Aorta (tissue), 5 donors: ENCODE measurements at regions not wholly inside any gene's neighbourhood (a gene's known extent, or its start where the extent isn't known, plus 50 kb on each side); places are given as distances from the start of the nearest gene placed in this dataset.
"Not testable (repeated sequence)": the region's sequence is repeated elsewhere in the genome, so short reads cannot be mapped to it uniquely, and the experiment has no call there.

Experiments used
- ATAC-seq: fragments of 200-7000 bp; cut with Tn5 transposase; one replicate; pipeline ENCODE4 v1.9.1; 2022; ENCODE audit warnings: moderate library complexity; ENCODE audit not compliant: low FRiP score
- DNase-seq, 2 donors: peaks; one replicate each; pipeline ENCODE4 v3.0.0-alpha.2; 2020
- H3K27ac ChIP-seq, 2 donors: one replicate each; pipeline ENCODE4 v1.5.1; 2013; ENCODE audit warnings: low read length in 2 of 2, mild to moderate bottlenecking in 2 of 2, moderate library complexity in 2 of 2, control low read depth in 1 of 2, inconsistent platforms in 1 of 2, low read depth in 1 of 2
- H3K27me3 ChIP-seq, 2 donors: one replicate each; pipeline ENCODE4 v1.6.1; 2013; ENCODE audit warnings: control low read depth in 1 of 2, low read length in 1 of 2, mild to moderate bottlenecking in 1 of 2, moderate library complexity in 1 of 2; ENCODE audit not compliant: insufficient read depth in 2 of 2, control insufficient read depth in 1 of 2
- H3K36me3 ChIP-seq, 2 donors: one replicate each; pipeline ENCODE4 v1.6.1; 2013; ENCODE audit warnings: control low read depth in 1 of 2, low read length in 1 of 2, mild to moderate bottlenecking in 1 of 2; ENCODE audit not compliant: insufficient read depth in 2 of 2, control insufficient read depth in 1 of 2
- H3K4me1 ChIP-seq, 2 donors: one replicate each; pipeline ENCODE4 v1.6.1; 2013; ENCODE audit warnings: low read length in 2 of 2, control low read depth in 1 of 2, mild to moderate bottlenecking in 1 of 2, moderate library complexity in 1 of 2; ENCODE audit not compliant: insufficient read depth in 2 of 2, control insufficient read depth in 1 of 2
- H3K4me3 ChIP-seq, 2 donors: one replicate each; pipeline ENCODE4 v1.5.1; 2013; ENCODE audit warnings: low read length in 2 of 2, control low read depth in 1 of 2, mild to moderate bottlenecking in 1 of 2
- H3K9me3 ChIP-seq: one replicate; pipeline ENCODE4 v1.6.1; 2013; ENCODE audit warnings: mild to moderate bottlenecking, low read length; ENCODE audit not compliant: control insufficient read depth
- WGBS, 2 donors: extraction: QIAGEN DNeasy Blood & Tissue Kit; methylation state at CpG; one replicate each; pipeline ENCODE4 v1.1.7; 2013; 5-methylcytosine and 5-hydroxymethylcytosine counted together
- intact Hi-C, 2 donors: fragments of 100-400 bp; cut with DNase I; formaldehyde crosslinking; loops; one replicate each; pipeline versions ENCODE4 v1.14.2 to v1.15.0; 2022
- microRNA-seq, 2 donors: library from miRNA; unstranded; fragments of <30 nt; microRNA quantifications; one replicate each; pipeline ENCODE4 v1.2.0, GENCODE V29; 2020
- donor health status: healthy with polysubstance abuse.
- donor health status: Bipolar disorder and iron deficiency.
- donor health status: DM: no; HTN: no; CAD: no.
- donor health status: DM: no; HTN: no; CAD: no.
- donor health status: DM: yes; HTN: yes; CAD: no.

- H3K27ac ChIP-seq, H3K27me3 ChIP-seq, H3K4me3 ChIP-seq, H3K36me3 ChIP-seq, intact Hi-C loops, ATAC-seq, H3K9me3 ChIP-seq, H3K4me1 ChIP-seq: not testable (repeated sequence)
- DNase-seq, result peak in 1 of 2 donors; percentile 80
- 69 to 75% methylated on average over 19 of the region's 19 CpGs for WGBS, 2 donors
Observed at GRCh38 chr2:132360964-132361363, 55.6 kb upstream of the GPR39 start.

- H3K36me3 ChIP-seq, result not testable (repeated sequence)
Observed at GRCh38 chr2:132361498-132361897, 55.1 kb upstream of the GPR39 start.

GRCh38 chr2:132363352-132363751 lies 53.3 kb upstream of the GPR39 start:
- DNase-seq, H3K9me3 ChIP-seq, intact Hi-C loops, H3K4me1 ChIP-seq, H3K4me3 ChIP-seq, H3K27me3 ChIP-seq, H3K27ac ChIP-seq, H3K36me3 ChIP-seq: not testable (repeated sequence)
- ATAC-seq, result peak; percentile 63
- WGBS, 2 donors, result 63 to 69% methylated on average over 2 of the region's 2 CpGs

More at GRCh38 chr2:132361498-132361897, 55.1 kb upstream of the GPR39 start:
- ATAC-seq, H3K9me3 ChIP-seq, H3K27me3 ChIP-seq, H3K27ac ChIP-seq, DNase-seq, intact Hi-C loops, H3K4me3 ChIP-seq, H3K4me1 ChIP-seq: not testable (repeated sequence)
- 76 to 78% methylated on average over 9 to 14 of the region's 16 CpGs for WGBS, 2 donors

- ATAC-seq, H3K27ac ChIP-seq, DNase-seq, intact Hi-C loops, H3K9me3 ChIP-seq, H3K27me3 ChIP-seq, H3K36me3 ChIP-seq, H3K4me3 ChIP-seq, H3K4me1 ChIP-seq: not testable (repeated sequence)
- WGBS, 2 donors, result 48 to 51% methylated on average over 3 of the region's 3 CpGs
Observed at GRCh38 chr2:132365963-132366362, 50.6 kb upstream of the GPR39 start.

- no peak for DNase-seq
- peaks cover 3% of the 10 kb centered on the region for H3K9me3 ChIP-seq
- no peak overlapping the region for H3K4me3 ChIP-seq
- intact Hi-C loops, result no loop called here
- peaks cover 0 to 3% of the 10 kb centered on the region in 2 donors for H3K27me3 ChIP-seq
- H3K4me1 ChIP-seq, result no peaks in the 10 kb centered on the region
- WGBS, 2 donors, result 64 to 75% methylated on average over 5 of the region's 5 CpGs
- H3K27ac ChIP-seq, result no peak overlapping the region
- ATAC-seq, result no peak
- no peaks in the 10 kb centered on the region for H3K36me3 ChIP-seq
Observed at GRCh38 chr2:132366421-132367180, 50.0 kb upstream of the GPR39 start.

Small RNA genes lying in the stretch of these regions (microRNA-seq; reads per million reads assigned to microRNA genes)
- 0 reads per million in 2 donors for gene MIR663B
